Smooth muscle cell (in vitro differentiated cells): ENCODE measurements at regions not wholly inside any gene's neighbourhood (a gene's known extent, or its start where the extent isn't known, plus 50 kb on each side); places are given as distances from the start of the nearest gene placed in this dataset.

Source experiments
- DNase-seq: peaks from one replicate; lab custom pipeline; 2025; ENCODE audit not compliant: unreplicated experiment; lab: John Stamatoyannopoulos, UW
- H2AFZ ChIP-seq: fragments of 200-600 bp; sonication (generic); 2 replicates; pipeline ENCODE4 v1.6.0; 2016; ENCODE audit warnings: antibody characterized with exemption, low read depth, mild to moderate bottlenecking
- H3F3A ChIP-seq: fragments of 200-600 bp; sonication (generic); 2 replicates; pipeline ENCODE4 v1.6.0; 2017; ENCODE audit warnings: antibody characterized with exemption, low read depth
- H3K27ac ChIP-seq: fragments of 200-600 bp; sonication (generic); 2 replicates; pipeline ENCODE4 v1.5.1; 2016; ENCODE audit warnings: low read depth, mild to moderate bottlenecking
- H3K27me3 ChIP-seq: fragments of 200-600 bp; sonication (generic); 2 replicates; pipeline ENCODE4 v1.6.1; 2016; ENCODE audit warnings: low read depth, mild to moderate bottlenecking
- H3K36me3 ChIP-seq: fragments of 200-600 bp; sonication (generic); 2 replicates; pipeline ENCODE4 v1.5.1; 2016; ENCODE audit warnings: low read depth
- H3K4me1 ChIP-seq: fragments of 200-600 bp; sonication (generic); 2 replicates; pipeline ENCODE4 v1.5.1; 2016; ENCODE audit warnings: low read depth
- H3K4me2 ChIP-seq: fragments of 200-600 bp; sonication (generic); 2 replicates; pipeline ENCODE4 v1.6.0; 2016; ENCODE audit warnings: mild to moderate bottlenecking
- H3K4me3 ChIP-seq: fragments of 200-600 bp; sonication (generic); 2 replicates; pipeline ENCODE4 v1.5.1; 2016; ENCODE audit warnings: mild to moderate bottlenecking
- H3K79me2 ChIP-seq: fragments of 200-600 bp; sonication (generic); 2 replicates; pipeline ENCODE4 v1.6.0; 2016; ENCODE audit warnings: low read depth, mild to moderate bottlenecking
- H3K9ac ChIP-seq: fragments of 200-600 bp; sonication (generic); 2 replicates; pipeline ENCODE4 v1.6.0; 2016; ENCODE audit warnings: low read depth
- H3K9me3 ChIP-seq: fragments of 200-600 bp; sonication (generic); replicated peaks from 2 replicates; pipeline ENCODE4 v1.5.1; 2016; ENCODE audit warnings: low read depth
- H4K20me1 ChIP-seq: fragments of 200-600 bp; sonication (generic); 2 replicates; pipeline ENCODE4 v1.6.0; 2016; ENCODE audit warnings: low read depth
- WGBS: methylation state at CpG from one replicate; pipeline ENCODE4 v1.1.7; 2016; ENCODE audit warnings: low lambda C conversion rate; 5-methylcytosine and 5-hydroxymethylcytosine counted together
- TF ChIP-seq, protein P1 (sequence below): fragments of 200-600 bp; sonication (generic); IDR thresholded peaks from 2 replicates; pipeline ENCODE4 v1.5.1; 2017; ENCODE audit warnings: borderline replicate concordance, mild to moderate bottlenecking, antibody characterized with exemption; ENCODE audit not compliant: insufficient read depth, poor library complexity, severe bottlenecking

DNA sequence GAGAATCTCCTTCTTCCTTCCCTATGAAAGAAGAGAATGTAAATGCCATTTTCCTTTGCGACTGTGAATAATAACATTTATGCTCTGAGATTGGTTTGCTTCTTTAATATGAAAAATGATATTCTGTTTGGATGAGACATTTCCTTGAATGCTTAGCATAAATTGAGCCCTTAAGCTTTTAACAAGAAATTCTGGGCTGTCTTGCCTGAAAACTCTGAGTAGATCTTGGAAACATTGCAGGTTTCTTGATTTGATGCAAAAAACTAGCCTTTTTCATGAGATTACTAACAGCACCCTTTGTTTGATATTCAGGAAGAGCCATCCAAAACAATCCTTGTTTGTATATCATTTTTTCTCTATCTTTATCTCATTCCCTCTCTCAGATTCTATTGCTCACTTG lies 272.5 kb downstream of the TMEM38B start:
- no peak overlapping the region for H3K4me2 ChIP-seq
- H4K20me1 ChIP-seq, result no peaks in the 10 kb centered on the region
- WGBS, result 97% methylated on average over 1 of the region's 1 CpG
- peaks cover 21% of the 10 kb centered on the region for H3K4me1 ChIP-seq
- no peak overlapping the region for H3K4me3 ChIP-seq
- H3F3A ChIP-seq, result peaks cover 10% of the 10 kb centered on the region
- H3K79me2 ChIP-seq, result no peaks in the 10 kb centered on the region
- H3K9me3 ChIP-seq, result no peaks in the 10 kb centered on the region
- no peak overlapping the region for H2AFZ ChIP-seq
- no peak overlapping the region for H3K27ac ChIP-seq
- no peak for DNase-seq
- no peak overlapping the region for H3K9ac ChIP-seq
- no peaks in the 10 kb centered on the region for H3K36me3 ChIP-seq
- TF ChIP-seq, protein P1, sequence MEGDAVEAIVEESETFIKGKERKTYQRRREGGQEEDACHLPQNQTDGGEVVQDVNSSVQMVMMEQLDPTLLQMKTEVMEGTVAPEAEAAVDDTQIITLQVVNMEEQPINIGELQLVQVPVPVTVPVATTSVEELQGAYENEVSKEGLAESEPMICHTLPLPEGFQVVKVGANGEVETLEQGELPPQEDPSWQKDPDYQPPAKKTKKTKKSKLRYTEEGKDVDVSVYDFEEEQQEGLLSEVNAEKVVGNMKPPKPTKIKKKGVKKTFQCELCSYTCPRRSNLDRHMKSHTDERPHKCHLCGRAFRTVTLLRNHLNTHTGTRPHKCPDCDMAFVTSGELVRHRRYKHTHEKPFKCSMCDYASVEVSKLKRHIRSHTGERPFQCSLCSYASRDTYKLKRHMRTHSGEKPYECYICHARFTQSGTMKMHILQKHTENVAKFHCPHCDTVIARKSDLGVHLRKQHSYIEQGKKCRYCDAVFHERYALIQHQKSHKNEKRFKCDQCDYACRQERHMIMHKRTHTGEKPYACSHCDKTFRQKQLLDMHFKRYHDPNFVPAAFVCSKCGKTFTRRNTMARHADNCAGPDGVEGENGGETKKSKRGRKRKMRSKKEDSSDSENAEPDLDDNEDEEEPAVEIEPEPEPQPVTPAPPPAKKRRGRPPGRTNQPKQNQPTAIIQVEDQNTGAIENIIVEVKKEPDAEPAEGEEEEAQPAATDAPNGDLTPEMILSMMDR, result no peak
- H3K27me3 ChIP-seq, result no peaks in the 10 kb centered on the region

DNA sequence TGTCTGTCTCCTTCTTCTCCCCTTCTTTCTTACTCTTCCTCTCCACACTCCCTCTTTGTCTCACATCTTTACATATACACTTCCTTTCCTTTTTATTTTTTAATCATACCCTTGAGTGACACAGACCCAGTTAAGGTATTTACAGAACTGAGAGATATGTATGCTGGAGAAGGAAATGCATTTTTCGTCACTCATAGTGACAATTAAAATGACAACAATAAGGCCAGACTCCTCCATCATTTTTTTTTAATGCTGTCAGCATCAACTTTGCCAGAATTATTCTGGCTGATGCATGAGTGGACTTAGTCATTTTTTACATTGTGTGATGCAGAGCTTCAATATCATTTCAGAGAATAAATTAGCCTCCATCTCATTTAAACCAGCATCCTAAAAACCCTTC lies 272.9 kb downstream of the TMEM38B start:
- no peaks in the 10 kb centered on the region for H4K20me1 ChIP-seq
- H3K27me3 ChIP-seq, result no peaks in the 10 kb centered on the region
- TF ChIP-seq, protein P1, result no peak
- peaks cover 21% of the 10 kb centered on the region for H3K4me1 ChIP-seq
- 91% methylated on average over 1 of the region's 1 CpG for WGBS
- no peak overlapping the region for H3K27ac ChIP-seq
- no peak for DNase-seq
- H3K79me2 ChIP-seq, result no peaks in the 10 kb centered on the region
- no peaks in the 10 kb centered on the region for H3K36me3 ChIP-seq
- peaks cover 10% of the 10 kb centered on the region for H3F3A ChIP-seq
- H3K9ac ChIP-seq, result no peak overlapping the region
- no peak overlapping the region for H3K4me3 ChIP-seq
- no peaks in the 10 kb centered on the region for H3K9me3 ChIP-seq
- H2AFZ ChIP-seq, result no peak overlapping the region
- H3K4me2 ChIP-seq, result no peak overlapping the region

DNA sequence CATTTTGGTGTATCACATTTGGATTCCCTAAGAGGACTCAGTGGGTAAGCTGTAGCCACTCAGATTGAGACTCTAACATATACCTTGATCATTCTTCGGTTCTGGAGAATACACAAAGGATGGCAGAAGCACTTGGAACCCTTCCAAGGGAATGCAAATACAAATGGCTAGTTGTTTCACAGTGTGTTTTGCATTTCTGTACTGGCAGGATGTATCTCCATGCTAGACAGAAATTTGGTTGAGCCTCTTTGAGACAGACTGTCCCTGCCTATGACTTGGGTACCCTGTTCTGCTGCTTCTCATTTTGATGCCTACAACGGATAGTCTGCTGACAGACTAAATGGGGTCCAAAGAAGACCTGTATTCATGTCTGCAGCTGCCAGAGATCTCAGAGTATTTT lies 273.5 kb downstream of the TMEM38B start:
- Histone ChIP-seq H4K20me1 (no peaks in the 10 kb centered on the region), H3K79me2 (no peaks in the 10 kb centered on the region), H3K4me1 (peaks cover 21% of the 10 kb centered on the region), H3K27me3 (no peaks in the 10 kb centered on the region), H3F3A (peaks cover 10% of the 10 kb centered on the region), H3K9ac (no peak overlapping the region), H3K4me2 (no peak overlapping the region), H3K9me3 (no peaks in the 10 kb centered on the region), H2AFZ (no peak overlapping the region), H3K4me3 (no peak overlapping the region), H3K36me3 (no peaks in the 10 kb centered on the region), H3K27ac (no peak overlapping the region)
- WGBS, result 90% methylated on average over 2 of the region's 2 CpGs
- no peak for DNase-seq
- TF ChIP-seq, protein P1, result no peak

DNA sequence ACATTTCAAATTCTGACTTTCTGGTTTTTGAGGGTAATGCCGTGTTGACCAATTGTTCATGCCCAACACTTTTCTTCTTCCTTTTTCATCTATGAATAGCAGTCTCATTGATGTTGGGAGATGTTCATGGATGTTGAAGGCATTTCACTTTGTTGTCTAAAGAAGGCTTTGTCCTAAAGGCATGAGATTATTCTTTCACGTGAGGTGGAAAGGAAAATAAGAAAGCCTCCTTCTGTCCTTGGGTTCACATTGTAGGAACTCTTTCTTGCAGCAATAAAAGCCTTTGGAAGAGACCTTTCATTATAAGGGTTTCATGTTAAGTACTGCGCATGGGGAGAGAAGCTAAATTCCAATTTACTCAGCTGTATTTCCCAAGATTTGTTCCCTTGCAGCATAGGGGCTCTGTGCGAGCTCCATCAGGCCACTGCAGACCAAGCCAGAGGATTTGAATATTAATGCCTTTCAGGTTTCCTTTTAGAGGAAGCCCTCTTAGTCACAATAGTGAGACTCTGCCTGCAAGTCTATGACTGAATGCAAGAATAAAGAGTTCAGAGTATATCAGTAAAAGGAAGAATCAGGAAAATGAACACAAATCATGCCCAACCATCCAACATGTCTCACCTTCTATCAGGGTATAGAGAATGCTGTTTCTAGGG lies 274.6 kb downstream of the TMEM38B start:
- Histone ChIP-seq H3F3A (peaks cover 6% of the 10 kb centered on the region), H3K36me3 (no peaks in the 10 kb centered on the region), H3K9me3 (no peaks in the 10 kb centered on the region), H3K4me2 (peak overlapping the region; percentile 38), H3K4me1 (peaks cover 23% of the 10 kb centered on the region), H3K27ac (peak overlapping the region; percentile 2), H3K79me2 (no peaks in the 10 kb centered on the region), H3K9ac (no peak overlapping the region), H2AFZ (no peak overlapping the region), H3K4me3 (no peak overlapping the region), H3K27me3 (no peaks in the 10 kb centered on the region), H4K20me1 (no peaks in the 10 kb centered on the region)
- 60% methylated on average over 4 of the region's 4 CpGs for WGBS
- TF ChIP-seq, protein P1, result no peak
- DNase-seq, result no peak
